Endothelial cell of umbilical vein (primary cell): ENCODE measurements at regions not wholly inside any gene's neighbourhood (a gene's known extent, or its start where the extent isn't known, plus 50 kb on each side); places are given as distances from the start of the nearest gene placed in this dataset.

Experiments used
- BruUV-seq: library from RNA; stranded (reverse); fragments of 400-500 nt; replicated peaks from 2 replicates; lab custom pipeline; 2021; lab: Mats Ljungman, UMichigan
- CTCF ChIA-PET: fragments of 300-600, 350-600 bp; sonication (Branson Sonifier 250); formaldehyde crosslinking; loops from one replicate; lab custom pipeline; 2021; ENCODE audit warnings: antibody characterized with exemption, inconsistent platforms; lab: Charles Lee
- POLR2A ChIA-PET: fragments of 300-600, 350-600 bp; sonication (Branson Sonifier 250); formaldehyde crosslinking; loops from one replicate; lab custom pipeline; 2021; ENCODE audit warnings: antibody characterized with exemption, inconsistent platforms; lab: Charles Lee
- DNase-seq: peaks from one replicate; pipeline ENCODE4 v3.0.0-alpha.2; 2011; ENCODE audit warnings: low read depth, low spot score
- FAIRE-seq: peaks from 2 replicates; lab custom pipeline; 2011; peaks lifted over from hg19 to GRCh38; lab: Jason Lieb, UNC
- H2AFZ ChIP-seq: 2 replicates; pipeline ENCODE4 v1.6.0; 2012; ENCODE audit warnings: low read depth, low read length, control low read depth, inconsistent platforms
- H3K27ac ChIP-seq: 2 replicates; pipeline ENCODE4 v1.5.1; 2011; ENCODE audit warnings: low read depth, mild to moderate bottlenecking, control low read depth, low read length, moderate library complexity; ENCODE audit not compliant: insufficient read depth
- H3K27me3 ChIP-seq, 2 experiments: 2 replicates each; pipeline versions ENCODE4 v1.6.0 to v1.6.1; 2011; ENCODE audit warnings: low read length in 2 of 2, mixed read lengths in 1 of 2; ENCODE audit not compliant: control insufficient read depth in 2 of 2, insufficient read depth in 2 of 2
- H3K36me3 ChIP-seq, 2 experiments: 2 replicates in 1 of 2; 3 replicates in 1 of 2; pipeline ENCODE4 v1.5.1; 2011; ENCODE audit warnings: low read length in 2 of 2, mild to moderate bottlenecking in 1 of 2, moderate library complexity in 1 of 2; ENCODE audit not compliant: control insufficient read depth in 2 of 2, insufficient read depth in 2 of 2; ENCODE audit errors: extremely low read depth in 1 of 2
- H3K4me1 ChIP-seq: 3 replicates; pipeline ENCODE4 v1.5.1; 2011; ENCODE audit warnings: mild to moderate bottlenecking, low read length; ENCODE audit not compliant: control insufficient read depth, insufficient read depth; ENCODE audit errors: extremely low read depth
- H3K4me2 ChIP-seq: 2 replicates; pipeline ENCODE4 v1.6.1; 2011; ENCODE audit warnings: low read length, control low read depth, mixed read lengths; ENCODE audit not compliant: insufficient read depth
- H3K4me3 ChIP-seq, 3 experiments: fragments of 200-600 bp in 1 of 3; sonication (generic), shearing (Covaris generic) in 1 of 3; replicated peaks in 1 of 3; 2 replicates each; pipeline ENCODE4 v1.5.1; 2011 to 2016; ENCODE audit warnings: control low read depth in 3 of 3, low read length in 3 of 3, mild to moderate bottlenecking in 2 of 3, inconsistent platforms in 1 of 3, low read depth in 1 of 3, moderate library complexity in 1 of 3; ENCODE audit not compliant: insufficient read depth in 1 of 3
- H3K79me2 ChIP-seq: 2 replicates; pipeline ENCODE4 v1.6.0; 2012; ENCODE audit warnings: low read length, inconsistent platforms; ENCODE audit not compliant: control insufficient read depth, insufficient read depth
- H3K9ac ChIP-seq: replicated peaks from 2 replicates; pipeline ENCODE3; 2011; ENCODE audit warnings: low read length, control low read depth; ENCODE audit not compliant: insufficient read depth; ENCODE audit errors: extremely low read depth
- H3K9me1 ChIP-seq: replicated peaks from 3 replicates; pipeline ENCODE4 v1.6.0; 2011; ENCODE audit warnings: mild to moderate bottlenecking, low read length; ENCODE audit not compliant: control insufficient read depth, insufficient read depth; ENCODE audit errors: extremely low read depth
- H3K9me3 ChIP-seq: replicated peaks from 2 replicates; pipeline ENCODE4 v1.5.1; 2012; ENCODE audit warnings: low read length, inconsistent platforms; ENCODE audit not compliant: control insufficient read depth, insufficient read depth
- H4K20me1 ChIP-seq: replicated peaks from 2 replicates; pipeline ENCODE3; 2011; ENCODE audit warnings: mild to moderate bottlenecking, low read length; ENCODE audit not compliant: control insufficient read depth, insufficient read depth; ENCODE audit errors: extremely low read depth
- CTCF ChIP-seq, 2 donors: IDR thresholded peaks; 1 replicate in 1 of 2; 2 replicates in 1 of 2; pipeline ENCODE4 v1.5.1; 2011; ENCODE audit warnings: low read length in 2 of 2, mild to moderate bottlenecking in 2 of 2, moderate library complexity in 2 of 2, control low read depth in 1 of 2, inconsistent platforms in 1 of 2, low read depth in 1 of 2; ENCODE audit not compliant: insufficient read depth in 1 of 2; ENCODE audit errors: extremely low read depth in 1 of 2
- EZH2 ChIP-seq: IDR thresholded peaks from 2 replicates; pipeline ENCODE4 v1.6.1; 2012; ENCODE audit warnings: borderline replicate concordance, low read depth, mild to moderate bottlenecking, moderate library complexity, low read length, inconsistent platforms; ENCODE audit not compliant: severe bottlenecking
- FOS ChIP-seq: IDR thresholded peaks from 2 replicates; pipeline ENCODE4 v1.6.1; 2011; ENCODE audit warnings: mild to moderate bottlenecking, low read length, moderate library complexity, borderline replicate concordance; ENCODE audit not compliant: insufficient read depth
- GATA2 ChIP-seq: IDR thresholded peaks from 2 replicates; pipeline ENCODE4 v1.7.0; 2011; ENCODE audit warnings: low read depth, mild to moderate bottlenecking, moderate library complexity, mixed read lengths, low read length; ENCODE audit not compliant: insufficient read length, insufficient read depth
- JUN ChIP-seq: IDR thresholded peaks from 2 replicates; pipeline ENCODE4 v1.6.1; 2011; ENCODE audit warnings: borderline replicate concordance, low read depth; ENCODE audit not compliant: insufficient read length, insufficient read depth
- MYC ChIP-seq: IDR thresholded peaks from one replicate; pipeline ENCODE4 v1.6.1; 2011; ENCODE audit warnings: mild to moderate bottlenecking, low read depth, low read length
- POLR2A ChIP-seq: IDR thresholded peaks from 2 replicates; pipeline ENCODE4 v1.6.1; 2012; ENCODE audit warnings: low read depth, mild to moderate bottlenecking, control low read depth, low read length
- POLR2AphosphoS5 ChIP-seq: IDR thresholded peaks from 2 replicates; pipeline ENCODE4 v1.6.1; 2012; ENCODE audit warnings: low read depth, mild to moderate bottlenecking, control low read depth, low read length, moderate library complexity; ENCODE audit not compliant: insufficient read depth
- dilution Hi-C: fragments of 300-500 bp; cut with MboI; formaldehyde crosslinking; loops from one replicate; pipeline ENCODE4 v1.15.0; 2019; ENCODE audit warnings: low sequenced_read_pairs; ENCODE audit not compliant: extremely low pct_ligation_motif_present
- intact Hi-C: fragments of 100-400 bp; cut with micrococcal nuclease; formaldehyde crosslinking; loops from one replicate; pipeline ENCODE4 v1.10.0; 2022
- TF ChIP-seq, protein P1 (sequence below): IDR thresholded peaks from 2 replicates; pipeline ENCODE4 v1.6.1; 2011; ENCODE audit not compliant: insufficient read depth, insufficient read length

GRCh38 chr1:214111796-214112195 lies 124.0 kb downstream of the PROX1 start:
- dilution Hi-C loops, result no loop called here

More at GRCh38 chr1:214111796-214112195, 124.0 kb downstream of the PROX1 start:
- no peaks in the 10 kb centered on the region for H3K9me1 ChIP-seq
- no peaks in the 10 kb centered on the region for H3K27me3 ChIP-seq
- no peak overlapping the region for H3K4me2 ChIP-seq
- no TSS peak for BruUV-seq
- H3K9me3 ChIP-seq, result no peaks in the 10 kb centered on the region
- intact Hi-C loops, result no loop called here
- FAIRE-seq, result no peak
- no peak for TF ChIP-seq EZH2
- TF ChIP-seq FOS, result no peak
- TF ChIP-seq GATA2, result no peak
- no peak for TF ChIP-seq JUN
- no peak for TF ChIP-seq CTCF (IDR thresholded peaks at IDR 0.05; ENCODE audit: extremely low read depth in 1 of 2, insufficient read depth in 1 of 2, low read depth in 1 of 2, low read length in 2 of 2)
- no peak for TF ChIP-seq POLR2AphosphoS5
- no peak for TF ChIP-seq MYC
- TF ChIP-seq, protein P1, sequence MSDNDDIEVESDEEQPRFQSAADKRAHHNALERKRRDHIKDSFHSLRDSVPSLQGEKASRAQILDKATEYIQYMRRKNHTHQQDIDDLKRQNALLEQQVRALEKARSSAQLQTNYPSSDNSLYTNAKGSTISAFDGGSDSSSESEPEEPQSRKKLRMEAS, result no peak
- no peak for TF ChIP-seq POLR2A
- H3K4me3 ChIP-seq, result no peak overlapping the region
- CTCF ChIA-PET, result interaction anchor here (1.6 kb wide), 1 partner anchor 14 kb away, joined by 3 read pairs; no protein-coding TSS in a partner anchor
- H3K4me1 ChIP-seq, result peaks cover 21% of the 10 kb centered on the region
- H3K79me2 ChIP-seq, result no peaks in the 10 kb centered on the region
- H3K9ac ChIP-seq, result no peak overlapping the region
- no peaks in the 10 kb centered on the region for H3K36me3 ChIP-seq
- DNase-seq, result no peak
- POLR2A ChIA-PET, result no interaction called here
- no peak overlapping the region for H3K27ac ChIP-seq
- no peak overlapping the region for H2AFZ ChIP-seq
- H4K20me1 ChIP-seq, result no peaks in the 10 kb centered on the region
